ENCODE measurements at regions not wholly inside any gene's neighbourhood (a gene's known extent, or its start where the extent isn't known, plus 50 kb on each side); places are given as distances from the start of the nearest gene placed in this dataset.
A peak's percentile ranks its signal among the peaks of the same experiment; 100 is the strongest.

DNA sequence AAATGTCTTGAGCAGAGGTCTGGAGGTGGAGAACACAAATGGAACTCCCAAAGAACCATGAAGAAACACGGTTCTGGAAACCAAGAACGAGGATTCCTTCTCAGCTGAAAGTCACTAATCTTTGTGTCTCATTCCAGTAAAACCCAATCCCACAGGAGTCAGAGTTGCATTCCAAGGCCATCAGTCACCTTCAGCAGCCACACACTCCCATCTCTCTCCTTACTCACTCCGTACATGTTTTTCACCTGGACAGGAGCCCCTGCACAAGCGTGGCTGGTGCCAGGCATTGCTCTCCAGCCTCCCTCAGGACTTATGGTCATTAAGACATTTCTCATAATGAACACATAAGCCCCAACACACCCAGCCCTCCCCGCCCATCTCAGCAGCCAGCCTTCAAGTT lies 175.4 kb upstream of the SIX2 start:
- FAIRE-seq (peak; percentile 66), DNase-seq (ENCODE audit: low read depth, low spot score) (peak; percentile 7)
- H3K27ac ChIP-seq (ENCODE audit: control insufficient read depth, insufficient read depth, low read length): no peak overlapping the region
- TF ChIP-seq, protein P1, sequence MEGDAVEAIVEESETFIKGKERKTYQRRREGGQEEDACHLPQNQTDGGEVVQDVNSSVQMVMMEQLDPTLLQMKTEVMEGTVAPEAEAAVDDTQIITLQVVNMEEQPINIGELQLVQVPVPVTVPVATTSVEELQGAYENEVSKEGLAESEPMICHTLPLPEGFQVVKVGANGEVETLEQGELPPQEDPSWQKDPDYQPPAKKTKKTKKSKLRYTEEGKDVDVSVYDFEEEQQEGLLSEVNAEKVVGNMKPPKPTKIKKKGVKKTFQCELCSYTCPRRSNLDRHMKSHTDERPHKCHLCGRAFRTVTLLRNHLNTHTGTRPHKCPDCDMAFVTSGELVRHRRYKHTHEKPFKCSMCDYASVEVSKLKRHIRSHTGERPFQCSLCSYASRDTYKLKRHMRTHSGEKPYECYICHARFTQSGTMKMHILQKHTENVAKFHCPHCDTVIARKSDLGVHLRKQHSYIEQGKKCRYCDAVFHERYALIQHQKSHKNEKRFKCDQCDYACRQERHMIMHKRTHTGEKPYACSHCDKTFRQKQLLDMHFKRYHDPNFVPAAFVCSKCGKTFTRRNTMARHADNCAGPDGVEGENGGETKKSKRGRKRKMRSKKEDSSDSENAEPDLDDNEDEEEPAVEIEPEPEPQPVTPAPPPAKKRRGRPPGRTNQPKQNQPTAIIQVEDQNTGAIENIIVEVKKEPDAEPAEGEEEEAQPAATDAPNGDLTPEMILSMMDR (optimal IDR thresholded peaks at IDR 0.05 in 1 of 3, IDR thresholded peaks at IDR 0.05 in 1 of 3, conservative IDR thresholded peaks at IDR 0.05 in 1 of 3; ENCODE audit: extremely low read depth in 1 of 3, insufficient read depth in 2 of 3, low read length in 3 of 3): no peak
- no peak for TF ChIP-seq EZH2 (IDR thresholded peaks at IDR 0.05; ENCODE audit: low read length)
- no peaks in the 10 kb centered on the region for H3K79me2 ChIP-seq (ENCODE audit: control insufficient read depth, insufficient read depth, low read length)
- no peaks in the 10 kb centered on the region for H3K9me3 ChIP-seq (ENCODE audit: control insufficient read depth, low read depth, low read length)
- peaks cover 13% of the 10 kb centered on the region for H3K27me3 ChIP-seq (ENCODE audit: control insufficient read depth, extremely low read depth, insufficient read depth, low read length)
- dilution Hi-C loops (cut with MboI; ENCODE audit: extremely low pct_ligation_motif_present, low sequenced_read_pairs): no loop called here
- peaks cover 13% of the 10 kb centered on the region for H3K4me1 ChIP-seq (ENCODE audit: control insufficient read depth, extremely low read depth, insufficient read depth, low read length)
- no peak overlapping the region for H2AFZ ChIP-seq (ENCODE audit: control insufficient read depth, low read length)
- H3K9me1 ChIP-seq (ENCODE audit: control insufficient read depth, extremely low read depth, insufficient read depth, low read length): no peaks in the 10 kb centered on the region
- no peak overlapping the region for H3K9ac ChIP-seq (ENCODE audit: control insufficient read depth, extremely low read depth, insufficient read depth, low read length)
- no peaks in the 10 kb centered on the region for H3K36me3 ChIP-seq (ENCODE audit: control insufficient read depth in 2 of 2, extremely low read depth in 1 of 2, insufficient read depth in 2 of 2, low read length in 2 of 2)
- H4K20me1 ChIP-seq (ENCODE audit: control insufficient read depth, extremely low read depth, insufficient read depth, low read length): no peaks in the 10 kb centered on the region
- H3K4me2 ChIP-seq (ENCODE audit: control insufficient read depth, extremely low read depth, insufficient read depth, low read depth, low read length): peak overlapping the region; percentile 2
- no peak overlapping the region for H3K4me3 ChIP-seq (ENCODE audit: control insufficient read depth in 2 of 3, extremely low read depth in 1 of 3, insufficient read depth in 2 of 3, low read depth in 1 of 3, low read length in 3 of 3)

- TF ChIP-seq, protein P1 (optimal IDR thresholded peaks at IDR 0.05 in 1 of 3, IDR thresholded peaks at IDR 0.05 in 1 of 3, conservative IDR thresholded peaks at IDR 0.05 in 1 of 3; ENCODE audit: extremely low read depth in 1 of 3, insufficient read depth in 2 of 3, low read length in 3 of 3): no peak
- no peak for TF ChIP-seq EZH2 (IDR thresholded peaks at IDR 0.05; ENCODE audit: low read length)
- no peak for FAIRE-seq
- H3K36me3 ChIP-seq (ENCODE audit: control insufficient read depth in 2 of 2, extremely low read depth in 1 of 2, insufficient read depth in 2 of 2, low read length in 2 of 2): no peaks in the 10 kb centered on the region
- H3K4me1 ChIP-seq (ENCODE audit: control insufficient read depth, extremely low read depth, insufficient read depth, low read length): peaks cover 13% of the 10 kb centered on the region
- no peaks in the 10 kb centered on the region for H3K9me1 ChIP-seq (ENCODE audit: control insufficient read depth, extremely low read depth, insufficient read depth, low read length)
- H3K9ac ChIP-seq (ENCODE audit: control insufficient read depth, extremely low read depth, insufficient read depth, low read length): no peak overlapping the region
- no peaks in the 10 kb centered on the region for H4K20me1 ChIP-seq (ENCODE audit: control insufficient read depth, extremely low read depth, insufficient read depth, low read length)
- H3K27ac ChIP-seq (ENCODE audit: control insufficient read depth, insufficient read depth, low read length): no peak overlapping the region
- dilution Hi-C loops (cut with MboI; ENCODE audit: extremely low pct_ligation_motif_present, low sequenced_read_pairs): no loop called here
- H3K9me3 ChIP-seq (ENCODE audit: control insufficient read depth, low read depth, low read length): no peaks in the 10 kb centered on the region
- no peak overlapping the region for H3K4me3 ChIP-seq (ENCODE audit: control insufficient read depth in 2 of 3, extremely low read depth in 1 of 3, insufficient read depth in 2 of 3, low read depth in 1 of 3, low read length in 3 of 3)
- H2AFZ ChIP-seq (ENCODE audit: control insufficient read depth, low read length): no peak overlapping the region
- H3K27me3 ChIP-seq (ENCODE audit: control insufficient read depth, extremely low read depth, insufficient read depth, low read length): peaks cover 10% of the 10 kb centered on the region
- no peaks in the 10 kb centered on the region for H3K79me2 ChIP-seq (ENCODE audit: control insufficient read depth, insufficient read depth, low read length)
- peak overlapping the region; percentile 23 for H3K4me2 ChIP-seq (ENCODE audit: control insufficient read depth, extremely low read depth, insufficient read depth, low read depth, low read length)
- no peak for DNase-seq (ENCODE audit: low read depth, low spot score)
Observed at GRCh38 chr2:45182667-45183295, 173.5 kb upstream of the SIX2 start.

Measured in keratinocyte (primary cell).